ENCODE measurements at regions not wholly inside any gene's neighbourhood (a gene's known extent, or its start where the extent isn't known, plus 50 kb on each side); places are given as distances from the start of the nearest gene placed in this dataset.

DNA sequence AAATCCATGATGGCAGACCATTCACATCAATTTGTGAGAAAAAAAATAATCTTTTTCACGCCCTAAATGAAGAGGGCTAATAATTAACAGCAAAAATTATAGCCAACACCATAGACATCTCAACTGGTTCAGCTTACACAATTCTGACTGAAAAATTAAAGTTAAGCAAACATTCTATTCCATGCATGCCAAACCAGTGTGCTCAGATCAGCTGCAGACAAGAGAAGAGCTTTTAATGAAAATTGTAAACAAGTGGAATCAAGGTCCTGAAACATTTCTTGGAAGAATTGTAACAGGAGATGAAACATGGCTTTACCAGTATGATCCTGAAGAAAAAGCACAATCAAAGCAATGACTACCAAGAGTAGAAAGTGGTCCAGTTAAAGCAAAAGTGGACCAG lies 710.4 kb downstream of the EPHA7 start:
- TF ChIP-seq CTCF (IDR thresholded peaks at IDR 0.05): no peak
- no peak for TF ChIP-seq CEBPB (IDR thresholded peaks at IDR 0.05)
- no peak for TF ChIP-seq EP300 (IDR thresholded peaks at IDR 0.05)
- TF ChIP-seq POLR2A (IDR thresholded peaks at IDR 0.05; ENCODE audit: low read length): no peak
- TF ChIP-seq SMC3 (IDR thresholded peaks at IDR 0.05): no peak
- no peak for TF ChIP-seq MYC (IDR thresholded peaks at IDR 0.05; ENCODE audit: borderline replicate concordance, low read length)
- no peak for TF ChIP-seq HMGXB4 (CRISPR knock-in tag; IDR thresholded peaks at IDR 0.05; ENCODE audit: borderline replicate concordance)
- no peak for TF ChIP-seq CBX2 (IDR thresholded peaks at IDR 0.05; ENCODE audit: borderline replicate concordance, low read depth)
- no peak for TF ChIP-seq NFE2L2 (conservative IDR thresholded peaks at IDR 0.05; ENCODE audit: low read length)
